Panc1 (cell line): ENCODE measurements at regions not wholly inside any gene's neighbourhood (a gene's known extent, or its start where the extent isn't known, plus 50 kb on each side); places are given as distances from the start of the nearest gene placed in this dataset.

Experiments
- ATAC-seq: fragments of 200-7000 bp; cut with Tn5 transposase; 2 replicates; pipeline ENCODE4 v1.9.1; 2020; ENCODE audit warnings: mild to moderate bottlenecking, moderate library complexity
- BruUV-seq: library from RNA; stranded (reverse); fragments of 400-500 nt; replicated peaks from 2 replicates; lab custom pipeline; 2021; lab: Mats Ljungman, UMichigan
- CTCF ChIA-PET: fragments of 300-600 bp; sonication (Branson Sonifier 250); formaldehyde crosslinking; loops from one replicate; lab custom pipeline; 2022; ENCODE audit warnings: antibody characterized with exemption; lab: Charles Lee
- POLR2A ChIA-PET: fragments of 300-600 bp; sonication (Branson Sonifier 250); formaldehyde crosslinking; loops from one replicate; lab custom pipeline; 2022; ENCODE audit warnings: antibody characterized with exemption; lab: Charles Lee
- DNase-seq: peaks from one replicate; pipeline ENCODE4 v3.0.0-alpha.2; 2010; ENCODE audit warnings: low read depth, low spot score
- H3K27ac ChIP-seq: 2 replicates; pipeline ENCODE4 v1.5.1; 2011; ENCODE audit warnings: mild to moderate bottlenecking, low read length, inconsistent platforms
- H3K27me3 ChIP-seq: fragments of 200-500 bp; sonication (Bioruptor generic); 2 replicates; pipeline ENCODE4 v1.6.0; 2014; ENCODE audit warnings: low read length, inconsistent platforms; ENCODE audit not compliant: control insufficient read depth, insufficient read depth
- H3K36me3 ChIP-seq: fragments of 200-500 bp; sonication (Bioruptor generic); 2 replicates; pipeline ENCODE4 v1.5.1; 2014; ENCODE audit warnings: inconsistent platforms, mild to moderate bottlenecking, low read length, moderate library complexity; ENCODE audit not compliant: control insufficient read depth, insufficient read depth
- H3K4me1 ChIP-seq: 2 replicates; pipeline ENCODE4 v1.5.1; 2011; ENCODE audit warnings: inconsistent platforms, mild to moderate bottlenecking, low read length, moderate library complexity; ENCODE audit not compliant: control insufficient read depth, insufficient read depth
- H3K4me3 ChIP-seq, 2 experiments: 2 replicates each; pipeline ENCODE4 v1.5.1; 2011 to 2012; ENCODE audit warnings: low read depth in 2 of 2, low read length in 2 of 2, mild to moderate bottlenecking in 2 of 2, inconsistent platforms in 1 of 2, moderate library complexity in 1 of 2
- H3K9me3 ChIP-seq: fragments of 200-500 bp; sonication (Bioruptor generic); 2 replicates; pipeline ENCODE4 v1.5.1; 2014; ENCODE audit warnings: low read depth, mild to moderate bottlenecking, inconsistent platforms, low read length, moderate library complexity; ENCODE audit not compliant: control insufficient read depth, insufficient read depth
- POLR2AphosphoS5 ChIP-seq: IDR thresholded peaks from 2 replicates; pipeline ENCODE4 v1.6.1; 2012; ENCODE audit warnings: mild to moderate bottlenecking, low read depth, low read length, moderate library complexity
- REST ChIP-seq, 2 experiments: IDR thresholded peaks; 2 replicates each; pipeline ENCODE4 v1.6.1; 2011 to 2012; ENCODE audit warnings: low read depth in 2 of 2, control low read depth in 1 of 2, low read length in 1 of 2, mild to moderate bottlenecking in 1 of 2, moderate library complexity in 1 of 2; ENCODE audit not compliant: insufficient read depth in 1 of 2
- SIN3A ChIP-seq: IDR thresholded peaks from 2 replicates; pipeline ENCODE4 v1.6.1; 2012; ENCODE audit warnings: low read depth, mild to moderate bottlenecking, low read length, moderate library complexity, borderline replicate concordance; ENCODE audit not compliant: insufficient read depth
- TCF7L2 ChIP-seq: IDR thresholded peaks from 2 replicates; pipeline ENCODE4 v1.6.1; 2011; ENCODE audit warnings: mild to moderate bottlenecking, low read depth, low read length, inconsistent platforms
- in situ Hi-C: cut with HindIII; loops from 2 replicates; pipeline ENCODE4 v1.10.0; 2016; ENCODE audit warnings: low sequenced_read_pairs, low pct_unique_long_range_greater_than_20kb
- intact Hi-C: fragments of 100-400 bp; cut with micrococcal nuclease; formaldehyde crosslinking; loops from one replicate; pipeline ENCODE4 v1.10.0; 2022; ENCODE audit not compliant: unreplicated experiment
- TF ChIP-seq, protein P1 (sequence below): fragments of 450-650 bp; IDR thresholded peaks from 2 replicates; pipeline ENCODE4 v1.5.1; 2017; ENCODE audit warnings: mild to moderate bottlenecking

- ATAC-seq = no peak
- Histone ChIP-seq H3K9me3 (no peaks in the 10 kb centered on the region), H3K27me3 (no peaks in the 10 kb centered on the region), H3K4me1 (no peaks in the 10 kb centered on the region), H3K4me3 (no peak overlapping the region), H3K36me3 (no peaks in the 10 kb centered on the region), H3K27ac (no peak overlapping the region)
- TF ChIP-seq, protein P1, sequence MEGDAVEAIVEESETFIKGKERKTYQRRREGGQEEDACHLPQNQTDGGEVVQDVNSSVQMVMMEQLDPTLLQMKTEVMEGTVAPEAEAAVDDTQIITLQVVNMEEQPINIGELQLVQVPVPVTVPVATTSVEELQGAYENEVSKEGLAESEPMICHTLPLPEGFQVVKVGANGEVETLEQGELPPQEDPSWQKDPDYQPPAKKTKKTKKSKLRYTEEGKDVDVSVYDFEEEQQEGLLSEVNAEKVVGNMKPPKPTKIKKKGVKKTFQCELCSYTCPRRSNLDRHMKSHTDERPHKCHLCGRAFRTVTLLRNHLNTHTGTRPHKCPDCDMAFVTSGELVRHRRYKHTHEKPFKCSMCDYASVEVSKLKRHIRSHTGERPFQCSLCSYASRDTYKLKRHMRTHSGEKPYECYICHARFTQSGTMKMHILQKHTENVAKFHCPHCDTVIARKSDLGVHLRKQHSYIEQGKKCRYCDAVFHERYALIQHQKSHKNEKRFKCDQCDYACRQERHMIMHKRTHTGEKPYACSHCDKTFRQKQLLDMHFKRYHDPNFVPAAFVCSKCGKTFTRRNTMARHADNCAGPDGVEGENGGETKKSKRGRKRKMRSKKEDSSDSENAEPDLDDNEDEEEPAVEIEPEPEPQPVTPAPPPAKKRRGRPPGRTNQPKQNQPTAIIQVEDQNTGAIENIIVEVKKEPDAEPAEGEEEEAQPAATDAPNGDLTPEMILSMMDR = no peak
- no peak for TF ChIP-seq SIN3A
- no peak for TF ChIP-seq TCF7L2
- TF ChIP-seq REST (IDR thresholded peaks at IDR 0.05; ENCODE audit: insufficient read depth in 1 of 2, low read depth in 2 of 2, low read length in 1 of 2) = no peak
- TF ChIP-seq POLR2AphosphoS5 = no peak
- POLR2A ChIA-PET = no interaction called here
- BruUV-seq = no TSS peak
- no peak for DNase-seq
- CTCF ChIA-PET = interaction anchor here (0.8 kb wide), 1 partner anchor 8 kb away, joined by 4 read pairs; no protein-coding TSS in a partner anchor
- in situ Hi-C loops = no loop called here
- intact Hi-C loops = no loop called here
Observed at GRCh38 chr1:219751870-219752507, 139.1 kb upstream of the ZC3H11B start.

- Histone ChIP-seq H3K4me1 (no peaks in the 10 kb centered on the region), H3K4me3 (no peak overlapping the region), H3K9me3 (no peaks in the 10 kb centered on the region), H3K27ac (no peak overlapping the region), H3K27me3 (no peaks in the 10 kb centered on the region), H3K36me3 (no peaks in the 10 kb centered on the region)
- in situ Hi-C loops = no loop called here
- intact Hi-C loops = no loop called here
- TF ChIP-seq, protein P1 = no peak
- TF ChIP-seq SIN3A (no peak), REST (IDR thresholded peaks at IDR 0.05; ENCODE audit: insufficient read depth in 1 of 2, low read depth in 2 of 2, low read length in 1 of 2) (no peak)
- CTCF ChIA-PET = no interaction called here
- BruUV-seq = no TSS peak
- POLR2A ChIA-PET = no interaction called here
- DNase-seq (no peak), ATAC-seq (no peak)
Observed at GRCh38 chr1:219749370-219749769, 136.5 kb upstream of the ZC3H11B start.
